SK-N-SH treated with all-trans-retinoic acid at 6 μM for 48 hours (cell line): ENCODE measurements at regions not wholly inside any gene's neighbourhood (a gene's known extent, or its start where the extent isn't known, plus 50 kb on each side); places are given as distances from the start of the nearest gene placed in this dataset.

ENCODE experiments used
- ATAC-seq: fragments of 200-7000 bp; cut with Tn5 transposase; 3 replicates; pipeline ENCODE4 v1.9.1; 2020; ENCODE audit warnings: mild to moderate bottlenecking, moderate library complexity
- ARNTL ChIP-seq: fragments of 450-650 bp; formaldehyde crosslinking; IDR thresholded peaks from 2 replicates; pipeline ENCODE4 v1.5.0; 2020; ENCODE audit warnings: low read depth, mild to moderate bottlenecking, moderate library complexity, borderline replicate concordance
- BACH2 ChIP-seq: fragments of 250-450 bp; sonication (Bioruptor Pico); IDR thresholded peaks from 2 replicates; pipeline ENCODE4 v1.9.0; 2021; ENCODE audit warnings: mild to moderate bottlenecking, borderline replicate concordance
- CREB5 ChIP-seq: fragments of 250-450 bp; sonication (Bioruptor Pico); IDR thresholded peaks from 2 replicates; pipeline ENCODE4 v1.5.1; 2020; ENCODE audit warnings: low read depth, mild to moderate bottlenecking, moderate library complexity
- CSDC2 ChIP-seq: fragments of 250-450 bp; sonication (Bioruptor Pico); IDR thresholded peaks from 2 replicates; pipeline ENCODE4 v1.5.0; 2020; ENCODE audit warnings: mild to moderate bottlenecking, moderate library complexity
- CSRNP3 ChIP-seq: fragments of 250-450 bp; sonication (Bioruptor Pico); IDR thresholded peaks from 2 replicates; pipeline ENCODE4 v1.5.1; 2021; ENCODE audit warnings: mild to moderate bottlenecking, moderate library complexity
- ESRRG ChIP-seq: fragments of 250-450 bp; sonication (Bioruptor Pico); IDR thresholded peaks from 2 replicates; pipeline ENCODE4 v1.6.1; 2021; ENCODE audit warnings: mild to moderate bottlenecking
- GLIS3 ChIP-seq: fragments of 250-450 bp; sonication (Bioruptor Pico); IDR thresholded peaks from 2 replicates; pipeline ENCODE4 v1.5.0; 2020; ENCODE audit warnings: mild to moderate bottlenecking, moderate library complexity
- ISL1 ChIP-seq: fragments of 250-450 bp; sonication (Bioruptor Pico); IDR thresholded peaks from 2 replicates; pipeline ENCODE4 v2.1.2; 2022; ENCODE audit warnings: mild to moderate bottlenecking, moderate library complexity
- OSR1 ChIP-seq: fragments of 250-450 bp; sonication (Bioruptor Pico); IDR thresholded peaks from 2 replicates; pipeline ENCODE4 v1.8.0; 2022; ENCODE audit warnings: moderate library complexity, mild to moderate bottlenecking, inconsistent platforms
- POU6F1 ChIP-seq: fragments of 250-450 bp; sonication (Bioruptor Pico); IDR thresholded peaks from 2 replicates; pipeline ENCODE4 v1.8.0; 2021; ENCODE audit warnings: low read depth, mild to moderate bottlenecking, moderate library complexity, borderline replicate concordance
- PPARA ChIP-seq: fragments of 250-450 bp; sonication (Bioruptor Pico); IDR thresholded peaks from 2 replicates; pipeline ENCODE4 v1.5.0; 2020; ENCODE audit warnings: mild to moderate bottlenecking, borderline replicate concordance
- RARB ChIP-seq: fragments of 250-450 bp; sonication (Bioruptor Pico); IDR thresholded peaks from 2 replicates; pipeline ENCODE4 v1.8.0; 2021; ENCODE audit warnings: mild to moderate bottlenecking, moderate library complexity
- SNAI2 ChIP-seq: fragments of 250-450 bp; sonication (Bioruptor Pico); IDR thresholded peaks from 2 replicates; pipeline ENCODE4 v1.5.0; 2020; ENCODE audit warnings: mild to moderate bottlenecking, moderate library complexity
- TCF4 ChIP-seq: fragments of 250-450 bp; sonication (Bioruptor Pico); IDR thresholded peaks from 2 replicates; pipeline ENCODE4 v1.8.0; 2021; ENCODE audit warnings: mild to moderate bottlenecking, moderate library complexity, borderline replicate concordance
- TOX ChIP-seq: fragments of 250-450 bp; sonication (Bioruptor Pico); IDR thresholded peaks from 2 replicates; pipeline ENCODE4 v1.8.0; 2021; ENCODE audit warnings: mild to moderate bottlenecking, moderate library complexity, borderline replicate concordance
- TSHZ2 ChIP-seq: fragments of 250-450 bp; sonication (Bioruptor Pico); IDR thresholded peaks from 2 replicates; pipeline ENCODE4 v1.5.0; 2020; ENCODE audit warnings: mild to moderate bottlenecking, moderate library complexity
- ZC3H10 ChIP-seq: fragments of 250-450 bp; sonication (Bioruptor Pico); IDR thresholded peaks from 2 replicates; pipeline ENCODE4 v1.5.1; 2021; ENCODE audit warnings: mild to moderate bottlenecking, moderate library complexity
- ZFP3 ChIP-seq: fragments of 250-450 bp; sonication (Bioruptor Pico); IDR thresholded peaks from 2 replicates; pipeline ENCODE4 v1.5.0; 2020; ENCODE audit warnings: mild to moderate bottlenecking, moderate library complexity
- ZFP30 ChIP-seq: fragments of 450-650 bp; formaldehyde crosslinking; IDR thresholded peaks from 2 replicates; pipeline ENCODE4 v1.5.0; 2022; ENCODE audit warnings: mild to moderate bottlenecking, moderate library complexity
- ZNF565 ChIP-seq: fragments of 450-650 bp; formaldehyde crosslinking; conservative IDR thresholded peaks from 2 replicates; pipeline ENCODE4 v1.5.0; 2020; ENCODE audit warnings: low read depth, mild to moderate bottlenecking, moderate library complexity
- ZNF70 ChIP-seq: fragments of 450-650 bp; formaldehyde crosslinking; IDR thresholded peaks from 2 replicates; pipeline ENCODE4 v1.5.0; 2020; ENCODE audit warnings: mild to moderate bottlenecking, moderate library complexity
- ZNF8 ChIP-seq: fragments of 450-650 bp; formaldehyde crosslinking; IDR thresholded peaks from 2 replicates; pipeline ENCODE4 v1.5.0; 2020; ENCODE audit warnings: mild to moderate bottlenecking, moderate library complexity

- no peak for ATAC-seq
- TF ChIP-seq TSHZ2, result no peak
- TF ChIP-seq ZNF70 (CRISPR knock-in tag), result no peak
Measured at GRCh38 chr13:105962080-105962479, 573.4 kb downstream of the EFNB2 start.

- TF ChIP-seq ZC3H10, result no peak
- no peak for TF ChIP-seq SNAI2 (CRISPR knock-in tag)
- no peak for TF ChIP-seq CSRNP3 (CRISPR knock-in tag)
- no peak for TF ChIP-seq ZFP3 (CRISPR knock-in tag)
- no peak for TF ChIP-seq ZFP30 (CRISPR knock-in tag)
- TF ChIP-seq TCF4 (CRISPR knock-in tag), result no peak
- no peak for TF ChIP-seq ZNF8 (CRISPR knock-in tag)
- TF ChIP-seq POU6F1, result no peak
- no peak for TF ChIP-seq BACH2 (CRISPR knock-in tag)
- TF ChIP-seq PPARA, result no peak
- no peak for TF ChIP-seq ISL1 (CRISPR knock-in tag)
- no peak for TF ChIP-seq CSDC2 (CRISPR knock-in tag)
- TF ChIP-seq ARNTL (CRISPR knock-in tag), result no peak
- TF ChIP-seq RARB (CRISPR knock-in tag), result no peak
- ATAC-seq, result no peak
Measured at GRCh38 chr13:105961438-105961837, 574.0 kb downstream of the EFNB2 start.

- TF ChIP-seq BACH2 (CRISPR knock-in tag) (no peak), SNAI2 (CRISPR knock-in tag) (no peak), POU6F1 (no peak), ZNF70 (CRISPR knock-in tag) (no peak), ISL1 (CRISPR knock-in tag) (no peak), ESRRG (no peak), OSR1 (CRISPR knock-in tag) (no peak), CSRNP3 (CRISPR knock-in tag) (no peak), TOX (CRISPR knock-in tag) (no peak), ARNTL (CRISPR knock-in tag) (no peak), RARB (CRISPR knock-in tag) (no peak)
- ATAC-seq, result no peak
Measured at GRCh38 chr13:105960326-105960725, 575.1 kb downstream of the EFNB2 start.

- no peak for TF ChIP-seq ESRRG
- no peak for TF ChIP-seq CSRNP3 (CRISPR knock-in tag)
- no peak for TF ChIP-seq ZNF565
- no peak for TF ChIP-seq ZNF8 (CRISPR knock-in tag)
- TF ChIP-seq SNAI2 (CRISPR knock-in tag), result no peak
- no peak for TF ChIP-seq ZNF70 (CRISPR knock-in tag)
- TF ChIP-seq GLIS3, result no peak
- no peak for TF ChIP-seq ISL1 (CRISPR knock-in tag)
- no peak for TF ChIP-seq CREB5 (CRISPR knock-in tag)
- TF ChIP-seq CSDC2 (CRISPR knock-in tag), result no peak
- ATAC-seq, result no peak
Measured at GRCh38 chr13:105959876-105960275, 575.6 kb downstream of the EFNB2 start.
